GM12892 (cell line): ENCODE measurements at regions not wholly inside any gene's neighbourhood (a gene's known extent, or its start where the extent isn't known, plus 50 kb on each side); places are given as distances from the start of the nearest gene placed in this dataset.

Experiments
- POLR2A ChIP-seq: IDR thresholded peaks from 2 replicates; pipeline ENCODE4 v1.6.1; 2011; ENCODE audit warnings: low read depth, low read length, control low read depth
- POLR2AphosphoS5 ChIP-seq: IDR thresholded peaks from 2 replicates; pipeline ENCODE4 v1.6.1; 2011; ENCODE audit warnings: low read depth, low read length, control low read depth
- TAF1 ChIP-seq: IDR thresholded peaks from 2 replicates; pipeline ENCODE4 v1.6.1; 2011; ENCODE audit warnings: low read depth, mild to moderate bottlenecking, control low read depth, low read length, borderline replicate concordance

DNA sequence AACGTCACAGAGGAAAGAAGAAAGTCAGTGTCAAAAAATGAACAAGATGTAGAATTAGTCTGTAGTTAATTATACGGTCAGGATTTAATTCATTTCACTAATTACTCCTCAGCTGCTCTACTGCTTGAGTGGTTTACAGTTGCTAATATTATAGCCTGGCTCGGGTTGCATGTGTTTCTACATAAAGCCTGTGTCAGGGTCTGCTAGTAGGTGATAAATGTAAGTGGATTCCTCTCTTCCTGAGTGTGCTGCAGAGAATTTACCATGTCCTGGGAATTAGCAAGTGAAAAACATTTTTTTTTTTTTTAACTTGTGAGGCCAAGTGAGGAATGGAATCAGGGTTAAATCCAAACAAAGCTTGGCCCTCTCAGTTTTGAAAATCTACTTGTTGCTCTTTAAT lies 622.6 kb downstream of the EPHA4 start:
- TF ChIP-seq POLR2A, result no peak
- TF ChIP-seq TAF1, result no peak
- TF ChIP-seq POLR2AphosphoS5, result no peak
